Esophagus squamous epithelium (tissue), 4 donors: ENCODE measurements at regions not wholly inside any gene's neighbourhood (a gene's known extent, or its start where the extent isn't known, plus 50 kb on each side); places are given as distances from the start of the nearest gene placed in this dataset.

ENCODE experiments used
- CTCF ChIP-seq, 6 experiments: fragments of 450-650 bp in 4 of 6; fragments of 200-600 bp in 2 of 6; sonication (generic) in 2 of 6; IDR thresholded peaks; one replicate each; pipeline ENCODE4 v1.5.1; 2016 to 2019; ENCODE audit warnings: antibody characterized with exemption in 6 of 6, mild to moderate bottlenecking in 4 of 6, moderate library complexity in 4 of 6
- POLR2A ChIP-seq, 4 donors: fragments of 450-650 bp; IDR thresholded peaks; one replicate each; pipeline ENCODE4 v1.6.1; 2017; ENCODE audit warnings: antibody characterized with exemption in 4 of 4, mild to moderate bottlenecking in 4 of 4, moderate library complexity in 3 of 4

DNA sequence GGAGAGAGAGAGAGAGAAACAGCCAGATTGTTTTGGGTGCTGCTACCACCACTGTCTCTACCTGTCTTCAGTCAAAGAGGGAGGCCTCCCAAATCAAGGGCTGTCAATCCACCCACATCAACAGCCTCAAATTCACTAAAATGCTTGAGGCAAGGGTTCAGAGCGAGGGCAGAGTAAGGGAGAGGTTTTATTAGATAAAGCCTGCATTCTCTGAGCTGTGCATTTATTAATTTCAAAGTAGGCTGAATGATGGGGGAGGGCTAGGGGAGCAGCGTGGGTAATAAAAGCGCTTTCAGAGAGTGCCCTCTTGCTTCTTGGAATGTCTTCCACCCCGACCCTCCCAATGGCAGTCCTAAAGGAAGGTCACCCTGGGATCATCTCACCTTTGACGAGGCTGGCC, 636.5 kb upstream of the TBX3 start:
- no peak for TF ChIP-seq CTCF (IDR thresholded peaks at IDR 0.05)
- no peak for TF ChIP-seq POLR2A (IDR thresholded peaks at IDR 0.05)
